BE2C (cell line): ENCODE measurements at regions not wholly inside any gene's neighbourhood (a gene's known extent, or its start where the extent isn't known, plus 50 kb on each side); places are given as distances from the start of the nearest gene placed in this dataset.

ENCODE experiments used
- DNase-seq: peaks from one replicate; pipeline ENCODE4 v3.0.0-alpha.2; 2020
- H3K27me3 ChIP-seq: fragments of 250-450 bp; sonication (Bioruptor Pico); 2 replicates; pipeline ENCODE4 v1.5.1; 2020; ENCODE audit warnings: mild to moderate bottlenecking
- H3K36me3 ChIP-seq: fragments of 250-450 bp; sonication (Bioruptor Pico); 2 replicates; pipeline ENCODE4 v1.5.1; 2020; ENCODE audit warnings: mild to moderate bottlenecking
- H3K4me1 ChIP-seq: fragments of 250-450 bp; sonication (Bioruptor Pico); 2 replicates; pipeline ENCODE4 v1.5.1; 2020
- H3K4me3 ChIP-seq: 2 replicates; pipeline ENCODE4 v1.5.1; 2011; ENCODE audit warnings: low read depth, low read length
- H3K9me3 ChIP-seq: fragments of 250-450 bp; sonication (Bioruptor Pico); 2 replicates; pipeline ENCODE4 v1.5.1; 2020
- TF ChIP-seq, protein P1 (sequence below): IDR thresholded peaks from 2 replicates; pipeline ENCODE4 v1.5.1; 2012; ENCODE audit warnings: mild to moderate bottlenecking, low read depth, low read length

GRCh38 chr15:52844823-52845222, 54.7 kb upstream of the ONECUT1 start:
- TF ChIP-seq, protein P1, sequence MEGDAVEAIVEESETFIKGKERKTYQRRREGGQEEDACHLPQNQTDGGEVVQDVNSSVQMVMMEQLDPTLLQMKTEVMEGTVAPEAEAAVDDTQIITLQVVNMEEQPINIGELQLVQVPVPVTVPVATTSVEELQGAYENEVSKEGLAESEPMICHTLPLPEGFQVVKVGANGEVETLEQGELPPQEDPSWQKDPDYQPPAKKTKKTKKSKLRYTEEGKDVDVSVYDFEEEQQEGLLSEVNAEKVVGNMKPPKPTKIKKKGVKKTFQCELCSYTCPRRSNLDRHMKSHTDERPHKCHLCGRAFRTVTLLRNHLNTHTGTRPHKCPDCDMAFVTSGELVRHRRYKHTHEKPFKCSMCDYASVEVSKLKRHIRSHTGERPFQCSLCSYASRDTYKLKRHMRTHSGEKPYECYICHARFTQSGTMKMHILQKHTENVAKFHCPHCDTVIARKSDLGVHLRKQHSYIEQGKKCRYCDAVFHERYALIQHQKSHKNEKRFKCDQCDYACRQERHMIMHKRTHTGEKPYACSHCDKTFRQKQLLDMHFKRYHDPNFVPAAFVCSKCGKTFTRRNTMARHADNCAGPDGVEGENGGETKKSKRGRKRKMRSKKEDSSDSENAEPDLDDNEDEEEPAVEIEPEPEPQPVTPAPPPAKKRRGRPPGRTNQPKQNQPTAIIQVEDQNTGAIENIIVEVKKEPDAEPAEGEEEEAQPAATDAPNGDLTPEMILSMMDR = no peak
- no peak for DNase-seq
- Histone ChIP-seq H3K9me3 (no peaks in the 10 kb centered on the region), H3K36me3 (no peaks in the 10 kb centered on the region), H3K4me3 (no peak overlapping the region), H3K27me3 (no peaks in the 10 kb centered on the region), H3K4me1 (no peaks in the 10 kb centered on the region)
